Testis (tissue), 2 donors: ENCODE measurements at regions not wholly inside any gene's neighbourhood (a gene's known extent, or its start where the extent isn't known, plus 50 kb on each side); places are given as distances from the start of the nearest gene placed in this dataset.
"Not testable (repeated sequence)": the region's sequence is repeated elsewhere in the genome, so short reads cannot be mapped to it uniquely, and the experiment has no call there.

Experiments
- DNase-seq: peaks from one replicate; pipeline ENCODE4 v3.0.0-alpha.2; 2019
- H3K27ac ChIP-seq, 2 donors: fragments of 200-600 bp; sonication (generic); one replicate each; pipeline ENCODE4 v1.5.1; 2019
- H3K27me3 ChIP-seq: fragments of 200-600 bp; sonication (generic); one replicate; pipeline ENCODE4 v1.5.1; 2019
- H3K36me3 ChIP-seq: fragments of 200-600 bp; sonication (generic); one replicate; pipeline ENCODE4 v1.5.1; 2017; ENCODE audit warnings: low read depth; ENCODE audit errors: missing control alignments
- H3K4me1 ChIP-seq: fragments of 200-600 bp; sonication (generic); one replicate; pipeline ENCODE4 v1.5.1; 2019
- H3K4me3 ChIP-seq, 2 donors: fragments of 200-600 bp; sonication (generic); one replicate each; pipeline ENCODE4 v1.5.1; 2017 to 2019
- H3K9me3 ChIP-seq: fragments of 200-600 bp; sonication (generic); one replicate; pipeline ENCODE4 v1.5.1; 2017
- POLR2A ChIP-seq: fragments of 450-650 bp; IDR thresholded peaks from one replicate; pipeline ENCODE4 v1.6.1; 2017; ENCODE audit warnings: antibody characterized with exemption, mild to moderate bottlenecking, moderate library complexity
- WGBS, 2 donors: methylation state at CpG; one replicate each; pipeline ENCODE4 v1.1.5; 2018; 5-methylcytosine and 5-hydroxymethylcytosine counted together
- intact Hi-C: fragments of 100-400 bp; cut with DNase I; formaldehyde crosslinking; loops from one replicate; pipeline ENCODE4 v1.15.1; 2023; ENCODE audit warnings: low total_unique reads
- TF ChIP-seq, protein P1 (sequence below), 3 experiments: fragments of 450-650 bp in 2 of 3; fragments of 200-600 bp in 1 of 3; sonication (generic) in 1 of 3; IDR thresholded peaks; one replicate each; pipeline ENCODE4 v1.5.1; 2016 to 2019; ENCODE audit warnings: antibody characterized with exemption in 3 of 3, mild to moderate bottlenecking in 2 of 3, moderate library complexity in 1 of 3

- Histone ChIP-seq H3K27ac (no peak overlapping the region), H3K4me1 (no peaks in the 10 kb centered on the region), H3K27me3 (no peaks in the 10 kb centered on the region), H3K4me3 (no peak overlapping the region), H3K36me3 (no peaks in the 10 kb centered on the region), H3K9me3 (no peaks in the 10 kb centered on the region)
- no peak for TF ChIP-seq POLR2A
- TF ChIP-seq, protein P1, sequence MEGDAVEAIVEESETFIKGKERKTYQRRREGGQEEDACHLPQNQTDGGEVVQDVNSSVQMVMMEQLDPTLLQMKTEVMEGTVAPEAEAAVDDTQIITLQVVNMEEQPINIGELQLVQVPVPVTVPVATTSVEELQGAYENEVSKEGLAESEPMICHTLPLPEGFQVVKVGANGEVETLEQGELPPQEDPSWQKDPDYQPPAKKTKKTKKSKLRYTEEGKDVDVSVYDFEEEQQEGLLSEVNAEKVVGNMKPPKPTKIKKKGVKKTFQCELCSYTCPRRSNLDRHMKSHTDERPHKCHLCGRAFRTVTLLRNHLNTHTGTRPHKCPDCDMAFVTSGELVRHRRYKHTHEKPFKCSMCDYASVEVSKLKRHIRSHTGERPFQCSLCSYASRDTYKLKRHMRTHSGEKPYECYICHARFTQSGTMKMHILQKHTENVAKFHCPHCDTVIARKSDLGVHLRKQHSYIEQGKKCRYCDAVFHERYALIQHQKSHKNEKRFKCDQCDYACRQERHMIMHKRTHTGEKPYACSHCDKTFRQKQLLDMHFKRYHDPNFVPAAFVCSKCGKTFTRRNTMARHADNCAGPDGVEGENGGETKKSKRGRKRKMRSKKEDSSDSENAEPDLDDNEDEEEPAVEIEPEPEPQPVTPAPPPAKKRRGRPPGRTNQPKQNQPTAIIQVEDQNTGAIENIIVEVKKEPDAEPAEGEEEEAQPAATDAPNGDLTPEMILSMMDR (IDR thresholded peaks at IDR 0.05): no peak
- WGBS, 2 donors: 77 to 91% methylated on average over 2 of the region's 2 CpGs
- intact Hi-C loops: no loop called here
- no peak for DNase-seq
Measured at GRCh38 chr4:29770627-29771026, 949.5 kb upstream of the PCDH7 start.

GRCh38 chr4:29788123-29788522, 932.0 kb upstream of the PCDH7 start:
- 83 to 90% methylated on average over 2 of the region's 2 CpGs for WGBS, 2 donors
- DNase-seq, H3K27ac ChIP-seq, intact Hi-C loops, H3K4me1 ChIP-seq, H3K36me3 ChIP-seq, H3K9me3 ChIP-seq, H3K4me3 ChIP-seq, H3K27me3 ChIP-seq: not testable (repeated sequence)

DNA sequence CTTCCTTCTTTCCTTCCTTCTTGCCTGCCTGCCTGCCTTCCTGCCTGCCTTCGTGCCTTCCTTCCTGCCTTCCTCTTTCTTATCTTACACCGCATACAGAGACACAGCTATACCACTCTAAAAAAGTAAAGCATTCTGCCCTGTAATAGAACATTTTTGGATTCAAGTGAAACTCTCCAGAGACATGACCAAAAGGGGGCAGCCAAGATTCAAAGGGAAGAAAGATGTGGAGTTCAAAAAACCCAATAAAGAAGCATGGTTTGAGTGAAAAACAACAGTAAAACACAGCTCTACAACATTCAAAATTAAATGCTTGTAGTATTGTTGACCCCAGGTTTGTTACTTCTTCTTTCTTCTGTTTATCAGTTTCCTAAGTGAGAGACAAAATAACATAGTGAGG, 914.9 kb upstream of the PCDH7 start:
- H3K4me3 ChIP-seq: no peak overlapping the region
- intact Hi-C loops: no loop called here
- H3K9me3 ChIP-seq: no peaks in the 10 kb centered on the region
- no peak for TF ChIP-seq POLR2A
- TF ChIP-seq, protein P1 (IDR thresholded peaks at IDR 0.05): no peak
- 48 to 52% methylated on average over 2 of the region's 2 CpGs for WGBS, 2 donors
- H3K36me3 ChIP-seq: no peaks in the 10 kb centered on the region
- no peaks in the 10 kb centered on the region for H3K4me1 ChIP-seq
- no peak overlapping the region for H3K27ac ChIP-seq
- no peaks in the 10 kb centered on the region for H3K27me3 ChIP-seq
- peak; percentile 25 for DNase-seq

DNA sequence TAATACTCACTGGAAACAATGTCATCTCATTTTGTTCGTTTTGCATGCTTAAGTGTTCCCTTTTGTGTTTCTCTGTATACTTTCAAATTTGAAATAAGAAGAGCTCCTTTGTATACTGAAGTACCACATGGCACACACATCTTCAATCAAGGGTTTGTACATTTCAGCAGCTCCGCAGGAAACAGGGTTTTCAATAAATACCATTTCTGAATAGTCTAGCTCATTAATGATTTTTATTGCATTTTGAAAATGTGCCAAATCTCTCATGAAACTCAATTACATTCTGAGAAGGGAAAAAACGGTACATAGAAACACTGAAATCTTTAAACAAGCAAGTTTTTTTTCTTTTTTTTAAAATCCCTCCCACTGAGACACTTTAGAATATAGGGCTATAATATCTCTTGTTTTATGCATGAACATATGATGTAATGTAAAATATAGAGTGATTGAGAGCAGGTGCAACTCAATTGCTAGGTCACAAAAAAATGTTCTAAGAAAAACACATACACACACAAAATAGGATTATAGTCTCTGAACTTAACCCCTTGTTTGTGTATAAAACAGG, 914.2 kb upstream of the PCDH7 start:
- intact Hi-C loops: no loop called here
- Histone ChIP-seq H3K27ac (no peak overlapping the region), H3K4me3 (no peak overlapping the region), H3K36me3 (no peaks in the 10 kb centered on the region), H3K9me3 (no peaks in the 10 kb centered on the region), H3K27me3 (no peaks in the 10 kb centered on the region), H3K4me1 (no peaks in the 10 kb centered on the region)
- no peak for TF ChIP-seq POLR2A
- TF ChIP-seq, protein P1 (IDR thresholded peaks at IDR 0.05): no peak
- no peak for DNase-seq
- 17 to 23% methylated on average over 3 of the region's 3 CpGs for WGBS, 2 donors

GRCh38 chr4:29817961-29818360, 902.2 kb upstream of the PCDH7 start:
- intact Hi-C loops: no loop called here

More at GRCh38 chr4:29817961-29818360, 902.2 kb upstream of the PCDH7 start:
- Histone ChIP-seq H3K4me1 (no peaks in the 10 kb centered on the region), H3K4me3 (no peak overlapping the region), H3K27ac (no peak overlapping the region), H3K9me3 (no peaks in the 10 kb centered on the region), H3K27me3 (no peaks in the 10 kb centered on the region), H3K36me3 (no peaks in the 10 kb centered on the region)
- TF ChIP-seq, protein P1 (IDR thresholded peaks at IDR 0.05): no peak
- DNase-seq: no peak
- WGBS, 2 donors: 94 to 97% methylated on average over 4 of the region's 4 CpGs
